DND-41 (cell line): ENCODE measurements at regions not wholly inside any gene's neighbourhood (a gene's known extent, or its start where the extent isn't known, plus 50 kb on each side); places are given as distances from the start of the nearest gene placed in this dataset.

Source experiments
- ATAC-seq: fragments of 200-7000 bp; cut with Tn5 transposase; 3 replicates; pipeline ENCODE4 v1.9.1; 2021; ENCODE audit warnings: low read depth; ENCODE audit not compliant: insufficient read depth
- DNase-seq: peaks from one replicate; pipeline ENCODE4 v3.0.0-alpha.2; 2020
- H2AFZ ChIP-seq: 2 replicates; pipeline ENCODE4 v1.6.0; 2012; ENCODE audit warnings: low read depth, low read length
- H3K27ac ChIP-seq: 2 replicates; pipeline ENCODE4 v1.5.1; 2012; ENCODE audit warnings: low read length, inconsistent platforms
- H3K27me3 ChIP-seq: fragments of 200-600 bp; sonication (generic); 2 replicates; pipeline ENCODE4 v1.6.0; 2012; ENCODE audit warnings: low read length, mild to moderate bottlenecking, inconsistent platforms; ENCODE audit not compliant: insufficient read depth, poor library complexity
- H3K36me3 ChIP-seq: 2 replicates; pipeline ENCODE4 v1.5.1; 2012; ENCODE audit warnings: low read length, inconsistent platforms; ENCODE audit not compliant: insufficient read depth
- H3K4me1 ChIP-seq: 2 replicates; pipeline ENCODE4 v1.5.1; 2012; ENCODE audit warnings: mild to moderate bottlenecking, low read length; ENCODE audit not compliant: insufficient read depth
- H3K4me2 ChIP-seq: 2 replicates; pipeline ENCODE4 v1.6.0; 2012; ENCODE audit warnings: mild to moderate bottlenecking, moderate library complexity, low read length, inconsistent platforms; ENCODE audit not compliant: insufficient read depth
- H3K4me3 ChIP-seq, 2 experiments: fragments of 200-600 bp in 1 of 2; shearing (Covaris generic) in 1 of 2; 2 replicates each; pipeline ENCODE4 v1.5.1; 2012 to 2016; ENCODE audit warnings: inconsistent platforms in 2 of 2, low read length in 2 of 2, mild to moderate bottlenecking in 2 of 2, low read depth in 1 of 2, moderate library complexity in 1 of 2
- H3K79me2 ChIP-seq: 2 replicates; pipeline ENCODE4 v1.6.0; 2012; ENCODE audit warnings: low read length, inconsistent platforms; ENCODE audit not compliant: insufficient read depth
- H3K9ac ChIP-seq: 2 replicates; pipeline ENCODE4 v1.6.0; 2012; ENCODE audit warnings: low read depth, mild to moderate bottlenecking, inconsistent platforms, low read length, moderate library complexity
- H3K9me3 ChIP-seq: 2 replicates; pipeline ENCODE4 v1.5.1; 2012; ENCODE audit warnings: low read length, moderate library complexity, mild to moderate bottlenecking, inconsistent platforms; ENCODE audit not compliant: insufficient read depth, severe bottlenecking
- H4K20me1 ChIP-seq: 2 replicates; pipeline ENCODE4 v1.6.0; 2012; ENCODE audit warnings: low read length; ENCODE audit not compliant: insufficient read depth
- EZH2 ChIP-seq: IDR thresholded peaks from 3 replicates; pipeline ENCODE4 v1.6.1; 2012; ENCODE audit warnings: borderline replicate concordance, low read depth, mild to moderate bottlenecking, moderate library complexity, low read length, inconsistent platforms; ENCODE audit not compliant: severe bottlenecking
- TF ChIP-seq, protein P1 (sequence below): IDR thresholded peaks from 2 replicates; pipeline ENCODE4 v1.5.1; 2012; ENCODE audit warnings: borderline replicate concordance, low read length, moderate library complexity, mild to moderate bottlenecking; ENCODE audit not compliant: poor library complexity, severe bottlenecking; ENCODE audit errors: extremely low read depth

DNA sequence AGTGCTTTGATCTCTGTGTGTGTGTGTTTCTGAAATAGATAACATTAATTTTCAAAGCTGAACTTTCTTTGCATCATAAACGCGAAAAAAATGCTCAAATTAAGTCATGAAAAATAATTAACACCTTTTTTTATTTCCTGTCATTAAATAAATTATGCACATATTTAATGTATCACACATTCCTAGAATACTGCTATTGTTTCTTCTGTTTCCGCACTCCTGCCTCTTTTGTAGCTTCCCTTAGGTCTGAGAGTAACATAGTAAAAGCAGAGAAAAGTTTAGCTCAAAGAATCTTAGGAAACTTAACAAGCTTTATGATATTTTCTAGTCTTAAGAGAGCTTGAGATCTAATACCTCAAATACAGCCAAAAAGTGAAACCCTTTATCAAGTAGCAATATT is 504.2 kb downstream of the JRKL start:
- Histone ChIP-seq H3K36me3 (no peaks in the 10 kb centered on the region), H3K9ac (no peak overlapping the region), H3K27ac (no peak overlapping the region), H3K4me1 (no peaks in the 10 kb centered on the region), H3K4me3 (no peak overlapping the region), H3K79me2 (no peaks in the 10 kb centered on the region), H2AFZ (no peak overlapping the region), H3K27me3 (no peaks in the 10 kb centered on the region), H3K9me3 (no peaks in the 10 kb centered on the region), H3K4me2 (no peak overlapping the region), H4K20me1 (no peaks in the 10 kb centered on the region)
- TF ChIP-seq EZH2: no peak
- TF ChIP-seq, protein P1, sequence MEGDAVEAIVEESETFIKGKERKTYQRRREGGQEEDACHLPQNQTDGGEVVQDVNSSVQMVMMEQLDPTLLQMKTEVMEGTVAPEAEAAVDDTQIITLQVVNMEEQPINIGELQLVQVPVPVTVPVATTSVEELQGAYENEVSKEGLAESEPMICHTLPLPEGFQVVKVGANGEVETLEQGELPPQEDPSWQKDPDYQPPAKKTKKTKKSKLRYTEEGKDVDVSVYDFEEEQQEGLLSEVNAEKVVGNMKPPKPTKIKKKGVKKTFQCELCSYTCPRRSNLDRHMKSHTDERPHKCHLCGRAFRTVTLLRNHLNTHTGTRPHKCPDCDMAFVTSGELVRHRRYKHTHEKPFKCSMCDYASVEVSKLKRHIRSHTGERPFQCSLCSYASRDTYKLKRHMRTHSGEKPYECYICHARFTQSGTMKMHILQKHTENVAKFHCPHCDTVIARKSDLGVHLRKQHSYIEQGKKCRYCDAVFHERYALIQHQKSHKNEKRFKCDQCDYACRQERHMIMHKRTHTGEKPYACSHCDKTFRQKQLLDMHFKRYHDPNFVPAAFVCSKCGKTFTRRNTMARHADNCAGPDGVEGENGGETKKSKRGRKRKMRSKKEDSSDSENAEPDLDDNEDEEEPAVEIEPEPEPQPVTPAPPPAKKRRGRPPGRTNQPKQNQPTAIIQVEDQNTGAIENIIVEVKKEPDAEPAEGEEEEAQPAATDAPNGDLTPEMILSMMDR: no peak
- no peak for ATAC-seq
- DNase-seq: no peak

DNA sequence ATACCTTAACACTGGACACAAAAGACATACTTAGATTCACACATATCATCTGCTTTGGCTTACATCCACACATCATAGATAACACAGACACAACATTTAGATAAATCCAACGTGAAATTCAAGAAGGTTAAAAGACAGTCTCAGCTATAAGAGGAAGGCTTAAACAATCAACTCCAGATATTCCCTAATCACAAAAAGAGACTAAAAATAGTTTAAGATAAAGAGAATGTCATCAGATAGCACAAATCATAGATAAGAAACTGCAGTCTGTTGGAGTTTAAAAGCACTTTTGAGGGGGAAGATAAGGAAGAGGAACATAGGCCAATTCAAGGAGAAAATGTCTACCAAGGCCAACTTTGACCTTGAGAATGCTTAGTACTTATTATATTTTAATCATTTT is 504.8 kb downstream of the JRKL start:
- H3K4me2 ChIP-seq: no peak overlapping the region
- H3K27ac ChIP-seq: no peak overlapping the region
- H4K20me1 ChIP-seq: no peaks in the 10 kb centered on the region
- no peaks in the 10 kb centered on the region for H3K79me2 ChIP-seq
- no peaks in the 10 kb centered on the region for H3K27me3 ChIP-seq
- no peak for TF ChIP-seq EZH2
- TF ChIP-seq, protein P1: no peak
- no peaks in the 10 kb centered on the region for H3K36me3 ChIP-seq
- no peak overlapping the region for H2AFZ ChIP-seq
- H3K4me1 ChIP-seq: no peaks in the 10 kb centered on the region
- DNase-seq (no peak), ATAC-seq (no peak)
- no peak overlapping the region for H3K9ac ChIP-seq
- no peak overlapping the region for H3K4me3 ChIP-seq
- no peaks in the 10 kb centered on the region for H3K9me3 ChIP-seq

DNA sequence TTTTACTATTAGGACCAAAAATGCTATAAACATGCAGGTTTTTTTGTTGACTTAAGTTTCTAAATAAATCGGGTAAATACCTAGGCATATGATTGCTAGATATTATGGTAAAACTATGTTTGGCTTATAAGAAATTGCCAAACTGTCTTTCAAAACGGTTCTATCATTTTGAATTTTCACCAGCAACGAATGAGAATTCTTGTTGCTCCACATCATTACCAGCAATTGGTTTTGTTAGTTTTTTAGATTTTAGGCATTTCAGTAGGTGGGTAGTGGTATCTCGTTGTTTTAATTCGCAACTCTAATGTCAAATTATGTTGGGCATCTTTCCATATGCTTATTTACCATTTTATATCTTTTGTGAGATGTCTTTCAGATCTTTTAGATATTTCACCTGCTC is 510.2 kb downstream of the JRKL start:
- no peak for ATAC-seq
- Histone ChIP-seq H3K4me3 (no peak overlapping the region), H3K4me1 (no peaks in the 10 kb centered on the region), H4K20me1 (no peaks in the 10 kb centered on the region), H3K4me2 (no peak overlapping the region), H3K27me3 (no peaks in the 10 kb centered on the region), H3K9me3 (no peaks in the 10 kb centered on the region), H3K9ac (no peak overlapping the region), H3K36me3 (no peaks in the 10 kb centered on the region), H2AFZ (no peak overlapping the region), H3K79me2 (no peaks in the 10 kb centered on the region), H3K27ac (no peak overlapping the region)
- TF ChIP-seq EZH2: no peak
- TF ChIP-seq, protein P1: no peak
- no peak for DNase-seq

DNA sequence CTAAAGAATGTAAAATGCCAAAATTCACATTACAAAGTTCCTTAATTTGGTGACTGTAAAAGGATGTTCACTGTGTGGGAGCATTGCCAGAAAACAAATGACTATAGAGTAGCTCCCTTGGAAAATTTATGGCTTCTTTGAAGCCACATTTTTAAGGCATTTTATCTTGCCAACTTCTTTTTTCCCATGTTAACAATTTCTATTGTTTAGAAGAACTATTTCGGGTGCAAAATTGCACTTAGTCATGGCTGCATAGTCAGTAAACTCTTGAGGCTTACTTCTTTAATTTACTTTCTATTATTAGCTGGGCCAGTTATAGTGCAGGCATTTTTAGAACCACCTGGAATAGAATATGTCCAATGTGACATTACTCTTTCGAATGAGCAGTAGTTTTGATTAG is 515.3 kb downstream of the JRKL start:
- TF ChIP-seq, protein P1: no peak
- no peak for TF ChIP-seq EZH2
- no peak overlapping the region for H3K9ac ChIP-seq
- no peaks in the 10 kb centered on the region for H4K20me1 ChIP-seq
- no peaks in the 10 kb centered on the region for H3K36me3 ChIP-seq
- no peak for DNase-seq
- H3K4me1 ChIP-seq: no peaks in the 10 kb centered on the region
- no peak for ATAC-seq
- H3K27me3 ChIP-seq: no peaks in the 10 kb centered on the region
- H2AFZ ChIP-seq: no peak overlapping the region
- H3K27ac ChIP-seq: no peak overlapping the region
- H3K79me2 ChIP-seq: no peaks in the 10 kb centered on the region
- H3K4me3 ChIP-seq: no peak overlapping the region
- no peak overlapping the region for H3K4me2 ChIP-seq
- H3K9me3 ChIP-seq: no peaks in the 10 kb centered on the region
